ENCODE measurements at regions not wholly inside any gene's neighbourhood (a gene's known extent, or its start where the extent isn't known, plus 50 kb on each side); places are given as distances from the start of the nearest gene placed in this dataset.
"Not testable (repeated sequence)": the region's sequence is repeated elsewhere in the genome, so short reads cannot be mapped to it uniquely, and the experiment has no call there.

- ATAC-seq: no peak
- DNase-seq: no peak
- intact Hi-C loops (cut with DNase I, micrococcal nuclease): no loop called here
These were observed 390.0 kb upstream of the AUTS2 start for GRCh38 chr7:69208276-69208675.

GRCh38 chr7:69208848-69209247, 389.4 kb upstream of the AUTS2 start:
- ATAC-seq (no peak), DNase-seq (no peak)
- intact Hi-C loops (cut with DNase I, micrococcal nuclease): no loop called here

- ATAC-seq: no peak
- no peak for DNase-seq
- intact Hi-C loops (cut with DNase I, micrococcal nuclease): no loop called here
These were observed 386.9 kb upstream of the AUTS2 start for GRCh38 chr7:69211336-69211735.

- intact Hi-C loops (cut with DNase I, micrococcal nuclease): no loop called here
- DNase-seq (no peak), ATAC-seq (no peak)
These were observed 386.5 kb upstream of the AUTS2 start for GRCh38 chr7:69211739-69212138.

DNA sequence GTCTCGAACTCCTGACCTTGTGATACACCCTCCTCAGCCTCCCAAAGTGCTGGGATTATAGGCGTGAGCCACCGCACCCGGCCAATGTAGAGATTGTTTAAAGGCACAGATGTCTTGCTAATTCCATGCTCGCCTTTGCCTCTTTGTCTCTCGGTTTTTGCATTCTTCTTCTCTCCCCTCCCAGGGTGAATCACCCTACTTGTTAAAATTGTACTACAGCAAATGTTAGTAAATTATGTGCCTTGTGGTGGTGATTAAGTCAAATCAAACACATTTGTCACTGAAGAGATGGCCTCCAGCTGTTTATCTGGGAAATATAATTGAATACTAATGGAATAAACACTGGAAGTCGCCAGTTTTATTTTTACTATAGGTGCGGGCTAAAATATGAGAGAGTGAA, 384.4 kb upstream of the AUTS2 start:
- DNase-seq: no peak
- ATAC-seq: no peak
- intact Hi-C loops (cut with DNase I, micrococcal nuclease): no loop called here

DNA sequence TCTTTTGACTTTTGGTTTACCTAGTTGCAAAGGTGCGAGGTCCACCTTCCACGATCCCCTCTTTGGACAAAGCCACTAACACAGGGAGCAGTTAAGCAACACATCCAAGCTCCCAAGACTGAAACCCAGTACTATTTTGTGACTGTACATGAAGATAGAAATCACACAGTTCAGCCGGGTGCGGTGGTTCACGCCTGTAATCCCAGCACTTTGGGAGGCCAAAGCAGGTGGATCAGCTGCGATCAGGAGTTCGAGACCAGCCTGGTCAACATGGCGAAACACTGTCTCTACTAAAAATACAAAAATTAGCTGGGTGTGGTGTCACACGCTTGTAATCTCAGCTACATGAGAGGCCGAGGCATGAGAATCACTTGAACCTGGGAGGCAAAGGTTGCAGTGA, 382.8 kb upstream of the AUTS2 start:
- intact Hi-C loops (cut with DNase I, micrococcal nuclease): not testable (repeated sequence)

DNA sequence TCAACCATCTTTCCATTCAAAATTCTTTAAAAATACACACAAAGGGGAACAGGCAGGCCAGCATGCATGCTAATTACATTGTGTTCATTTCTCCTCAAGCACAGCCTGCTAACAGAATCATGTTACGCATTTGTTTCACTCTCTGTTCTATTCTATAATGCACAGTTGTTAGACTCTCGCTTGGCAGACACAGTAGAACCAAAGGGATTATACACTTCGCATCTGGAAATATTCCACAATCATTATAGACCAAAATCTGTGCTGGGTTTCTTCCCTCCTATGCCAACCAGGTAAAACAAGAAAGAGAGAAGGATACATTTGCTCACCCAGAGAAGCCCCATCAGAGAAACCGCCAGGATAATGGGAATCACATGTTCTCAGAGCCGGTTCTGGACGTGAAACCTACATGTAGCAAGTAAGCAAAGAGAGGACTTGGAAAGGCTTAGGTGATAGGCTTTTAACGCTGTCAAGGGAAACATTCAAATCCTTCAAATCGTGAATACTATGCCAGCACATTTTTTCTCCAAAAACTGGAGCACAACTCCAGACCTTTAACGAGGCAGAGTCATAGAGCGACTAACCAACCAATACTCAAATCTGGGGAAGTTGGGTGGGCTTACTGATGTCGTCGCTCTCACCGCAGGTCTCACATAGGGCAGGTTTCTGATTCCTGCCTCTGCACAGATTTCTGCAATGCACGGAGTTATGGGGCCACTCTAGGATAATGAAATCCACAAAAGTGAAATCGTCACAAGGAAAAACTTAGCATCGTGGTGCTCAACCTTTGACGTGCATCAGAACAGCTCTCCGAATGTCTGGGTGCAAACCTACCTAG, 380.5 kb upstream of the AUTS2 start:
- ATAC-seq (no peak), DNase-seq (no peak)
- intact Hi-C loops (cut with DNase I, micrococcal nuclease): no loop called here

More for the DNA sequence above, 382.8 kb upstream of the AUTS2 start:
- DNase-seq, ATAC-seq: not testable (repeated sequence)

- intact Hi-C loops (cut with DNase I, micrococcal nuclease): no loop called here
- DNase-seq (no peak), ATAC-seq (no peak)
These were observed 379.7 kb upstream of the AUTS2 start for GRCh38 chr7:69218576-69218975.

DNA sequence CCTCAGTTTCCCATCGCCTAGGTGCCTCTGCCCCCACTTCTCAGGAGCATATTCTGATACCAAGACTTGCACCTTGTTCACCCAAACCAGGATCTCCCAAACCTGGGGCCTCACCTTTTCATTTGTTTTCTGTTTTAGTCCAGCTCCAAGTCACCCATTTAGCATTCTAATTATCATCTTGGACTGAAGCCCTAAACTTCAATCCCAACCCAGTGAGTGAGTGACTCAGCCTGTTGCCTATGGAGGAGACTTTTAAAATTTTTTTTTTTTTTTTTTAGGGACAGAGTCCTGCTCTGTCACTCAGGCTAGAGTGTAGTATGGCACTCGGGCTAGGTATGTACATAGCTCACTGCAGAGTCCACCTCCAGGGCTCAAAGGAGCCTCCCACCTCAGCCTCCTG, 378.9 kb upstream of the AUTS2 start:
- intact Hi-C loops (cut with DNase I, micrococcal nuclease): no loop called here
- ATAC-seq: no peak
- DNase-seq: no peak

GRCh38 chr7:69225259-69225943, 372.9 kb upstream of the AUTS2 start:
- intact Hi-C loops (cut with DNase I, micrococcal nuclease): no loop called here
- no peak for DNase-seq
- ATAC-seq: no peak

DNA sequence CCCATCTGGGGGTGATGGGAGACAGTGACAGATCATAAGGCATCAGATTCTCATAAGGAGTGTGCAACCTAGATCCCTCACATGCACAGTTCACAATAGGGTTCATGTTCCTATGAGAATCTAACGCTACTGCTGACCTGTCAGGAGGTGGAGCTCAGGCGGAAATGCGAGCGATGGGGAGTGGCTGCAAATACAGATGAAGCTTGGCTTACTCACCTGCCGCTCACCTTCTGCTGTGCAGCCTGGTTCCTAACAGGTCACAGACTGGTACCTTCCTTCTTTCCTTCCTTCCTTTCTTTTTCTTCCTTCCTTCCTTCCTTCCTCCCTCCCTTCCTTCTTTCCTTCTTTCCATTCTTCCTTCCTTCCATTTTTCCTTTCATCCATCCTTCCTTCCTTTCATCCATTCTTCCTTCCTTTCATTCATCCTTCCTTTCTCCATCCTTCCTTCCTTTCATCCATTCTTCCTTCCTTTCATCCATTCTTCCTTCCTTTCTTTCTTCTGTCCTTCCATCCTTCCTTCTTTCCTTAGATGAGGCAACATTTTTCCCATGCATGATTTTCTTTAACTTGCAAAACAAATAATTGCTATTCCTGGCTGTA, 370.0 kb upstream of the AUTS2 start:
- ATAC-seq (no peak), DNase-seq (no peak)
- intact Hi-C loops (cut with DNase I, micrococcal nuclease): no loop called here

DNA sequence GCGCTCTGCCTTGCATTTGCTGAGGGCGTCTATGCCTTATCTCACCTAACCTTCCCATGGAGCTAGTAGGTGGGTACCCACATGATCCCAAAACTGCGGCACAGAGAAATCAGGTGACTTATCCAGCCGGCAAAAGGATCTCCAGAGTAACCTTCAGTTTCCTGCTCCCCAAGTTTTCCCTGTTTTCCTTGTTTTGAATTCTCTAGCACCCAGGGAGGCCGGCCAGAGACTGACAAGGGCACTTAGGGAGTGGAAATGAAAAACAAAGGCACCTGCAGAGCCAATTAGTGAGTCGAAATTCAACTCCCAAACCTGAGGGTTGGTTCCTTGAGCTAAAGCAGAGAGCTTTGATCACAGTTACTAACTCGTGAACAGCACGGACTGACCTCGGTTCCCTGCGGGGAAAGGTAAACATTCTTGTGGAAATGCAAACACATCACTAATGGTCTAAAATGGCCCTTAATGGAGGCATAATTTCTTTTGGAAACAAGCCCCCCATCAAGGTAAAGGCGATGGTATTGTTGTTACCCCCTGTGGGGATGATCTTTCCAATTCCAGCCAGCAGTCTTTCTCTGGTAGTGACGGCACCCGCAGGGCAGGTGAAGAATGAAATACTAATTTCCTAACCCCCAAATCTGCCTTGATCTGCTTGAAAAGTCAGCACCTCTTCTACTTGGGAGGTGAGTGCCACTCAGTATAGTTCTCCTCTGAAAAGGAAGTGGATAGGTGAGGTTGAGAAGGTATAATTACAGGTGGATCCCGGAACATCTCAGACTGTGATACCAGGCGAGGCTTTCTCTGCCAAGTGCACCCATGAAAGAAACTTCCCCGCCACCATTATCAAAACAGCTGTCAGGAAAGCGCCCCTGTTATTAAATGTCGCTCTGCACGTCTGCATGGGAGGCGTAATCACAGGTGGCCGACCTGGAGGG, 365.6 kb upstream of the AUTS2 start:
- ATAC-seq (no peak), DNase-seq (no peak)
- intact Hi-C loops (cut with DNase I, micrococcal nuclease): no loop called here

GRCh38 chr7:69237541-69237940, 360.7 kb upstream of the AUTS2 start:
- intact Hi-C loops (cut with DNase I, micrococcal nuclease): no loop called here
- DNase-seq (no peak), ATAC-seq (no peak)

DNA sequence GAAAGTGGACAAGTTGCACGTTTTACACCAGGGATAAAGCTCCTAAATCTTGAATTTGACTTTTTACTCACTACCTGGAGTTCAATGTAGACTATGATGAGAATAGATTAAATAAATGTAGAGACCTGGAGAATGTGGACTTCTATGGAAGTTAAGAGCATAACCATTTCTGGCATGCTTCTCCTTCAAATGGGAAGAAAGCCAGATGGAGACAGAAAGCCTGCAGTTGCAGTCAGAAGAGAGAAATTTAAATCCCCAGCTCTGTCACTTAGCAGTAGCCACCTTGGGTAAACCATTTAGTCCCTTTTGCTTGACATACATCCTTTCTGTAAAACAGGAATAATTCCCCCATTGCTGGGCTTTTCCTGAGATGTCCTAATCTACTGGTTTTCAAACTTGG, 355.3 kb upstream of the AUTS2 start:
- intact Hi-C loops (cut with DNase I, micrococcal nuclease): no loop called here
- ATAC-seq (no peak), DNase-seq (no peak)

DNA sequence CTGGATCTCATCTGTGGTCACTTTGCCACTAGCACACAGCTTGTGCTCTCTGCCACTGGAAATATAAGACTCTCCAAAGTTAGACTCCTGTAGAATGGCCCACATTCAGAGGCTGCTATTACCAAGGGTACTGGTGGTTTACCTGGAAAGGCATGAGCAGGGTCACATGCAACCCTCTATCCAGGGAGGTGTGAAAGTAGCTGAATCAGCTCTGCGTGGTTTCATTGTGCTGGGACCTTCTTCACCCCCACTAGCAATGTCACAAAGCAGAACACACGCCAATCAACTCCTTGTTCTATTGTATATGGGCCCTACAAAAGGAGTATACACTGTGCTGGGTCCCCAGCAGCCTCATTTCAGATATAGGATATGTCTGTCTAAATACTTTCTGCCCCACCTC, 353.6 kb upstream of the AUTS2 start:
- ATAC-seq (no peak), DNase-seq (no peak)
- intact Hi-C loops (cut with DNase I, micrococcal nuclease): no loop called here

DNA sequence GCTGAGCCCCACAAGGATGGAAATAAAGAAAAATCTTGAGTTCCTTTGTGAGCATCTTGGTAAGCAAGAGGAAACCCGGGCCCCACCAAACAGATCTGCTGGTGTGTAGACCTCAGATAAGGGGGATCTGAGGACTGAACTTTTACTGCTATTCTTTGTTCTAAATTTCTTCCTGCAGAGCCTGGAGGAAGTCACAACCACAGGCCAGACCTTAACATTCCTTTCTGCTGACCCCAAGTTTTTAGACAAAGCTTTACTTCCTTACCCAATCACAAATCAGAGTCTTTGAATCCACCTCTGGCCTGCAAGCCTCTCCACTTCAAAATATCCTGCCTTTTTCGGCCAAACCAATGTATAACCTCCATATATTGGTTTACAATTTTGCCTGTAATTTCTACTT, 352.6 kb upstream of the AUTS2 start:
- DNase-seq (no peak), ATAC-seq (no peak)
- intact Hi-C loops (cut with DNase I, micrococcal nuclease): no loop called here

GRCh38 chr7:69246758-69247157, 351.5 kb upstream of the AUTS2 start:
- no peak for ATAC-seq

GRCh38 chr7:69248382-69248828, 349.9 kb upstream of the AUTS2 start:
- intact Hi-C loops (cut with DNase I, micrococcal nuclease); ATAC-seq; DNase-seq: not testable (repeated sequence)

More at GRCh38 chr7:69246758-69247157, 351.5 kb upstream of the AUTS2 start:
- peak; percentile 4 to 36 for DNase-seq
- intact Hi-C loops (cut with DNase I, micrococcal nuclease): no loop called here

DNA sequence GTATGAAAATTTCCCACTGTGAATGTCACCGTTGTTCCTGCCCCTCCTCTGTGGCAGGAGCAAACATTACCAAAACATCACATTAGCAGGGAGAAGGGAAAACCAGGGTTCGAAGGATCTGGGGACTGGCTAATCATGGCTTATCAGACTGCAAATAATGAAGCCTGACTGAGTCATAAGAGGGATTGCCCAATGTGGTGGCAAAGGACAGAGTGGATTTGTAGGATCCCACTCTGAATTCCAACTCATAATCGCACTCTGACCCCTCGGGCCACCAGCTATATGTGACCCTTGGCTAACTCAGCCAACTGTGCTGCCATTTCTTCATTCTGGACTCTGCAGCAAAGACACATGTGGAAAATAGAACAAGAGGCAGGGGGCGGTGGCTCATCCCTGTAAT, 347.3 kb upstream of the AUTS2 start:
- no peak for DNase-seq
- intact Hi-C loops (cut with DNase I, micrococcal nuclease): no loop called here
- ATAC-seq: no peak
